Activated T-cell treated with anti-CD3 and anti-CD28 coated beads, Interleukin-2, amount 50 U/mL, for 1 hour (primary cell): ENCODE measurements at regions not wholly inside any gene's neighbourhood (a gene's known extent, or its start where the extent isn't known, plus 50 kb on each side); places are given as distances from the start of the nearest gene placed in this dataset.
"Not testable (repeated sequence)": the region's sequence is repeated elsewhere in the genome, so short reads cannot be mapped to it uniquely, and the experiment has no call there.

Experiments used
- DNase-seq: peaks from one replicate; pipeline ENCODE4 v3.0.0-alpha.2; 2020

DNA sequence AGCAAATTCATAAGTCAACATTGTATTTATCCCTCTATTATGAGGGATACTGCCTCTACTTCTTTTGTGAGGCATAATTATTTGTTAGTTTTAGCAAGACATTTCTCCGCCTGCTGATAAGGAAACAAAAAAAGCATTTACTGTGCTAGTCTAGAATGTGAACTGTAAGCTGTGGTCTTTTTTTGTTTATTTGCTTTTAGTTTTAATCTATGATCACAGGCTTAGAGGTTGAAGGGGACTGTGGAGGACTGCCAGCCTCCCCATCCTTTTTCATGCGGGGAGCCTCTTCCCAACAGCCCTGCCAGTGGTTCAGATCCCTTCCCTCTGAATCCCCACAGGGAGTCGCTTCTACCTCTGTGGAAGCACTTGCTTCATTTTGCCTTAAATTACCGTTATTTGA, 331.0 kb upstream of the ROPN1 start:
- DNase-seq, result no peak

DNA sequence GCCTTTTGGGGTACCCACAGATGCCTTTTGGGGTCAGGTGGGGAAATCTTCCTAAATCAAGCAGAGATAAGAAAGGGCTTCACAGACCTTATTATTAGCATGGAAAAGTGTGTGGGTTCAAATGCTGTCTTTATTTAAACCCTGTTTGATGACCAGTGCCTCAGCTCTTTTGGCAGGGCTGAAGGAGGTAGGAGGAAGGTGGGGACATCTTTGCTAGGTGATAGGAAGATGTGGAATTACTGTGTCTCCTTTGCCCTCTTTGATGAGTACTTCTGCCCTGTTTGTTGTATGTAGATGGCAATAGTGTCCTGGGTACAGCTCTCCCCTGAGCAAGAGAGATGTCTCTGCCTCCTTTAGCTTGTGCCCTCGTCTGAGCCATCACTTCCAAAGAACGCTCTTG, 333.3 kb upstream of the ROPN1 start:
- no peak for DNase-seq

DNA sequence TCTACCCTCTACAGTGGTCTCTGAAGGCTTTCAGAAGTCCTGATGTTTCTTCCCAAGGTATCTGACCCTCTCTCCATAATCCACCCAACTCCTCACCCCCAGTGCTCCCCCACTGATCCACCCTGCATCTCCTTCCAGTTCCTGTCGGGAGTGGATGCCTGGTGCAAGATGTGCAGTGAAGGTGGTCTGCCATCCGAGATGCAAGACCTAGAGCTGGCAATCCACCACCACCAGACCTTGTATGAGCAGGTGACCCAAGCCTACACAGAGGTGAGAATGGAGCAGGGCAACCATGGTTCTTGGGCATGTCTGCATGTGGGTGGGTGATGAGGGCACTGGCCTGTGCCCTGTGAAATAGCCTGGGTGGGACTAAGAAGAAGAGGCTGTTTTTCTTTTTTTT, 337.8 kb upstream of the ROPN1 start:
- DNase-seq, result no peak

DNA sequence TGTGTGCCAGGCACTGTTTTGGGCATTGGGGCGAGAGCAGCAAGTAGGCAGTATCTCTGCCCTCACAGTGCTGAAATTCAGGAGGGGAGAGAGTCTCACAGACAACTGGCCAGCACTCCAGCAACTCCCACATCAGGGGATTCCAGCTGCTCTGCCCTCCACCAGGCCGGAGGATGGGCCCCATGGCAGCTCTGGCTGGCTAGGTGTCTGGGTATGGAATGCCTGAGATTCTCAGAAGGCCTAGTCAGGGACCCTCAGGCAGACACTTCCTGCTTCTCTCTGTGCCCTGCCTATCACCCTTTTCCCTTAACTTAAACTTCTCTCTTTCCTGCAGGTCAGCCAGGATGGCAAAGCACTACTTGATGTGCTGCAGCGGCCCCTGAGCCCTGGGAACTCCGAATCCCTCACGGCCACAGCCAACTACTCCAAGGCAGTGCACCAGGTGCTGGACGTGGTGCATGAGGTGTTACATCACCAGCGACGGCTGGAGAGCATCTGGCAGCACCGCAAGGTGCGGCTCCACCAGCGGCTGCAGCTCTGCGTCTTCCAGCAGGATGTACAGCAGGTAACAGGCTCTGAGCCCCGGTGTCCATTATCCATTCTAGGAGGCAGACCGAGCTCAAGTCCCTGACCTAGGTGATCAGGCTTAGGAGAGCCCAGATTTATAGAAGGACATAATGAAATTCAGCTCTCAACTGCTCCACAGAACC, 342.2 kb upstream of the ROPN1 start:
- DNase-seq, result no peak

DNA sequence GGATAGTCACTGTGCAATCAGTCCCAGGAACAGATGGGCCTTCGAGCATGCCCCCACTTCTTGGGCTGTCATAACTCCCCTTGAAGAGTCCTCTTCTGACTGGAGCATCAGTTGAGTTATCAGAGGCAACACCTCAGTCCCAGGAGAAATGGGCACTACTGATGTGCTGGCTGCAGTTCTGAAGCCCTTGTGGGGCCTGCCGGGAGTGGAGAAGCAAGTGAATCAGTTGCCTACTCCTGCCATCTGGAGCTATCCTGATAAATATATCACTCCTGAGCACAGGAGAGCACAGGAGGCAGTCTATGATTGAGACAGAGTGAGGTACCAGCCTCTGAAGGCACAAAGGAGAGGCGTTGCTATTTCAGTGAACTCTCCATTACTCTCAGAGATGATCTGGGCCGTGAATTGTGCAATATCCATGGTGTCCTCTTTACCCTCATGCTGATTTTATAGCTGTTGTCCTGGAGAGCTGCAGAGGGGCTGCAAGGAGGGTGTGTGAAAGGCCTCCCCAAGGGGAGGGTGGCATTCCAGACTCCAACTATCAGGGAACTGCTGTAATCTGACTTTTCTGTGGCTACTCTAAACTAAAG, 344.2 kb upstream of the ROPN1 start:
- no peak for DNase-seq

DNA sequence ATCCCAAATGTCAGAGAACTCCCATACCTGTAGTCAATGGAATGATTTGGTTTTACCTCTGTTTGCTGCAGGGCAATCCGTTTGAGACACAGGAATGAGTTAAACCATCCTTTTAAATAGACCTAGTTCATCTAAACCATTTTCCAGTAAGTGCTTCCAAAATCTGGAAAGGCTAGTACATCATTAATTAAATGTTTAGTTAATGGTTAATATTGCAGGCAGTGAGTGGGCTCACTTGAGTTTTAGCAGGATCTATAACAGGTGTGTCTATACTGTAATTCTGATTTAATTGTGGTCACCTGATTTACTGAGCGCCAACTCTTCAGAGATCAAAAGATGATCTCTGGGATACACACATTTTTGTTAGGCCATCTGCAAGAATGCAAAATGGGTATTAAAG, 353.9 kb upstream of the ROPN1 start:
- no peak for DNase-seq

DNA sequence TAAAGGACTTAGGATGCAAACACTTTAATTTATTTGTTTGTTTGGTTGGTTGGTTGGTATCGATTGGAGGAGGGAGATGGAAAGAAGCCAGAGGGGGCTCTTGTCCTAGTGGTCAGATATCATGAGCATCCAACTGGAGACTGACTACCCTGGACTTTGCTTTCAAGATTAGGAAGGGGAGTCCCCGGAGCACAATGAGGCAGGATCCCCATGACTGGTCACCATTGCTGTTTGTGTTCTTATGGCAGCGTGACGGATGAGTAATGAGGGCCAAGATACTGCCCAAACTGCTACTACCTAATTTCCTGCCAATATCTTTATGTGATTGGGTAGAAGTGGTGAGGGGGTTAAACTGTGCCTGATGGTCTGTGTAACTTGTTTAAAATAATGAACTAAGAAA, 354.6 kb upstream of the ROPN1 start:
- no peak for DNase-seq

DNA sequence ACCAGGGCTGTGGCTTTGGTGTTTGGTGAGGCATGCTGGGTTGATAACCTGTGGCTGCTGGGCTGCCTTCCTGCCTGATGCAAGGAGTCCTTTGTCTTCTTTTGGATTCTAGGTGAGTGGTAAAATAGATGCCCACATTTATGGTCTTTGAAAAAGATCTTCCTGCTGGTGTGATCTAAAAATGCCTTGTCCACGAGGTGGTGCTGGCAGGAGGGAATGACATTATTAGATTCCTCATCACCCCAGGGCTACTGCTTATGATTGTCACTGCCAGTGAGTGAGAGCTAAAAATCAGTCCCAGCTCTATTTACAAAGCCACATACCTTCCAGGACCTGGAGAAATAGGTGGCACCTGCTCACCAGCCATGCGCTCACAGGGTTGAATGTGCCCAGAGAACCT, 355.5 kb upstream of the ROPN1 start:
- no peak for DNase-seq

DNA sequence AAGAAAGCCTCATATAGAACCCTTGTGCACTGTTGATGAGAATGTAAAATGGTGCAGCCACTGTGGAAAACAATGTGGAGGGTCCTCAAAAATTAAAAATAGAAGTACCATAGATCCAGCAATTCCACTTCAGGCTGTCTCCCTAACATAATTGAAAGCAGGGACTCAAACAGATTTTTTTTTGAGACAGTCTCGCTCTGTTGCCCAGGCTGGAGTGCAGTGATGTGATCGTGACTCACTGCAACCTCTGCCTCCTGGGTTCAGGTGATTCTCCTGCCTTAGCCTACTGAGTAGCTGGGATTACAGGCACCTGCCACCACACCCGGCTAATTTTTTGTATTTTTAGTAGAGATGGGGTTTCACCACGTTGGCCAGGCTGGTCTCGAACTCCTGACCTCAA, 356.6 kb upstream of the ROPN1 start:
- not testable (repeated sequence) for DNase-seq

DNA sequence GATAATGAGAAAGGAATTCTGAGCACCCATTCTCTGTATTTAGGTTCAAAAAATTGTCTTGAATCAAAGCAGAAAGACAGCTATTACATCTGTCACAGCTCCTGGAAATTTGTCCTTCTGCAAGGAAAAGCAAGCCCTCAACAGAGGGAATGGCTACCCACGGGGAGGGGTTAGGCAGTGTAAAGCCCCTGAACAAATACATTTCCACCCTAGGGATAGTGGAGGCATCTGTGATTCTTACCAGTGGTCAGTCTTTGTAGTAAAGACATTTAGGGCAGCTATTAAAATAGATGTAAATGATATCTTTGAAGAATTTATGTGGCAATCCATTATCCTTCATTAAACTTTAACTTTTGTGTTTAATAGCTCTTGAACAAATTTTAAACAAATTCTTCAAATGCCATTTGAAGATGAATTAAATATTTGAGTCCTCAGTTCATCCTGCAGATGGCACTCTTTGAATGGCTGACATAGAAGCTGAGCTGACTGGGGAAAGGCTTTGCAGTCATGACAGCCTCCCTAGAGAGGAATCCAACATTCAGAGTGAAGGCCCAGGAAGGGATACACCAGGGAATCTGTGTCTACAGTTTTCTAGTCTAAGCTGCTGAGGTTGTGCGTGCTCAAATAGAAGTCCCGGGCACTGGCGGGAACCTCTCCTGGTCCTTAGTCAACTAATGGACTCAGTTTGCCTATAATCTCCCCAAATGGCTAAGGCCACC, 359.7 kb upstream of the ROPN1 start:
- no peak for DNase-seq

DNA sequence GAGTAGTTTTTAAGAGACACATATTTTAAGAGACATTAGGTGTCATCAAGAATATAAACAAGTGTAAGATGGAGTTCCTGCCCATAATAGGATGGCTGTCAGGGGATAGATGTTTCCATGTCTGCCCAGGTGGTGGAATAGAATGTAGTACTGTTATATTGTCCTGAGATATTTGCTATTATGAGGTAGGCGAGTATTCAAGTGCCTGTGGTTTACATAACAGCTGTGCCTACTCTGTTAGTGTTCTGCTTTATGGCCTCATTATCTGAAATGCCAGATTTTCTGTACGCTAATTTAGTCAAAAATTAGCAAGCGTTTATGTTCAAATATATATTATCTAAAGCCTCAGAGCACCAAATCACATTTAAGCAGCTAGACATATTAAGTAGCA, 360.2 kb upstream of the ROPN1 start:
- no peak for DNase-seq

DNA sequence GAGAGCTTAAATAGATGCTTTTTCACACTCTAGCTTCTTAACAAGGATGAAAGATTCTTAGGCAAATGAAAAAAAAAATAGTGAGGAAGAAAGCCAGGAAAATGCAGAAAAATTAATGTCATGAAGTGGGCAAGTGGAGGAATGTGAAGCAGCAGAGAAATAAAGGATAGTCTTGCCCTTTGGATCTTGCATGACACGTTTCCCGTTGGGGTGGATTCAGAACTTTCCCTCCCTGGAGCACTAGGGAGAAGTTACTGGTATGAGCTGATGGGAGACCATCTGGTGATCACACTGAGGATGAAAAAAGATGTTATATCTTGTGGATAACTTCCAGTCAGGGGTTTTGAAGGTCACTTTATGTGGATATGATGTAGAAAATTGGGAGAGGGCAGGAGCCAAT, 361.8 kb upstream of the ROPN1 start:
- DNase-seq, result no peak

DNA sequence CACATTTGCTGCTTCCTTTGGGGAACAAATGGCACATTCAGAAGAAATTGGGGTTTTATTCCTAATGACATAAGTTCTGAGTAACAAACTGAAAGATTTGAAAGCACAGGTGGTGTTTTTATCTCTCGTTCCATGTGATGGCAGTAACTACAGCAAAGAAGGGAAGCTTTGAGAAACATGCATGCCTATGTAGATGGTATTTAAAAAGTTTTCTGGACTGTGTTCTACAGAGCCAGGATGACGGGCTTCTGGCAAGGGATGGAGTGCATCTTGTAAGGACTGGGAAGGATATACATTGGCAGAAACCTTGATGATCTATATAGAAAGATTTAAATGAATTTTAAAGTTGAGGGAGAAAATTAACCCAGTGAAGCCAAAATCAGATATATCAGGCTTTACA, 362.2 kb upstream of the ROPN1 start:
- DNase-seq, result no peak

DNA sequence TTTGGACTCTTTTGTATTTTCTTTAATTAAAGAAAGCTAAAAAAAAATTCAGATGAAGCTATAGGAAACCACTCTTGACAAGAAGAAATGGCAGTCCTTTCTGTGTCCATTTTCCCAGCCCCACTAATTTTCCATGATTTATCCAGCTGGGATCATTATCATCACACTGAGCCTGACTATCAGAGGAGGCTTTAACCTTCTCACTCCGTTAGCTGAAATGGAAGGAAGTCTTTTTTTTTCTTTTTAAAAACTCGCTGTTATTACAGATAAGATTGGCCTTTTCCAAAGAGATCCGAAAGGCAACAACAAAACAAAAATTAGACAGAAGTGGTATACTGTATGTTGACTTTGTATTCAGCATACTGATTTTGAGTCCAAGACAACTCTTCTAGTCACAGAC, 366.2 kb upstream of the ROPN1 start:
- DNase-seq, result no peak

DNA sequence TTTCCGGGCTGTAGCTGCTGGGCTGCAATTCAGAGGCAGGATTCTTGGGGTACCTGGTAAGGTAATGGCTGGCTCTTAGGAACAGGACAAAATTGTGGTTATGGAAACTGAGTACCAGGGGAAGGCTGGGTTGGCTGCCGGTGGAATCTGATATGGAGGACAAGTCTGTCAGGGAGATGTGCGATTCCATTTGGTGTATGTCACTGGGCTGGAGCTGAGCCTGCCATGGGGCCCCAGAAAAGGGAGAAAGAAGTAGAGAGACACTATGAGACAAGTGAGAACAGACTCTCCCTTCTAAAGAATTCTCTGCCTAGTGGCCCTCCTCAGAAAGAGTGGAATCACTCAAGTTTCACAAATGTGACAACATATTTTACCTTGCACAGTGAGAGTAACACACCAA, 368.2 kb upstream of the ROPN1 start:
- DNase-seq, result no peak

DNA sequence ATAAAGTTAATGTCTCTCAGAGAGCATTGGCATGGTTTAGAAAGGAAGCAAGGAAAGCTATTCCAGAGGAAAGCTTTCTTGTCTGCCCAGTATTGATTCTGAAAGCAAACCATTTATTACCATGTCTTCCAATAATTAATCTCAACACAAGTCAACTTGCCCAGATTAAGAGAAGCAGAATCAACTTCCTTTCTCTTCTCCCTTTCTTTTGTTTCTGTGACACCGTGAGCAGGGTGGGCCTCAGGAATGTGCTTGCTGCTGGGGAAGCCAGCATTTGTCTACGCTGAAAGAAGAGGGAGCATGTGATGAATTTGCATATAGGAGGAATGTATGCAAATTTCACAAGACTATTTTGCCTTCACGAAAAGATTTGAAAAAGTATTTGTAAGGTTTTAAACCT, 368.6 kb upstream of the ROPN1 start:
- DNase-seq, result no peak

DNA sequence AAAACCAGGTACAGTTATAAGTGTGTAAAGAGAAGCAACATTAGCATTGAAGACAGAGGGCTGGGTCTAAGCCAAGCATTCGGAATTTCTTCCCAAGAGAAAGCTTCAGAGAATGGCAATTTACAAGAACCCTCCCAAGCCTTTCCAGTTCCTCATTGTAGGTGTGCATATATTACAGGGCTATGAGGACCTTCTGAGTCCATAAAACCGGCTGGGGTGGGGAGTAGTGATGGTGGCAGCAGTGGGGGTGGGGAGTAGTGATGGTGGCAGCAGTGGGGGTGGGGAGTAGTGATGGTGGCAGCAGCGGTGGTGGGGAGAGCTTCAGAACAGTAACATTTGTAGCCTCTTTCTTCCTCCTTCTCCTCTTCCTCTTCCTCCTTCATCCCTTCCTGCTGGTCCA, 368.7 kb upstream of the UMPS start:
- DNase-seq, result no peak

DNA sequence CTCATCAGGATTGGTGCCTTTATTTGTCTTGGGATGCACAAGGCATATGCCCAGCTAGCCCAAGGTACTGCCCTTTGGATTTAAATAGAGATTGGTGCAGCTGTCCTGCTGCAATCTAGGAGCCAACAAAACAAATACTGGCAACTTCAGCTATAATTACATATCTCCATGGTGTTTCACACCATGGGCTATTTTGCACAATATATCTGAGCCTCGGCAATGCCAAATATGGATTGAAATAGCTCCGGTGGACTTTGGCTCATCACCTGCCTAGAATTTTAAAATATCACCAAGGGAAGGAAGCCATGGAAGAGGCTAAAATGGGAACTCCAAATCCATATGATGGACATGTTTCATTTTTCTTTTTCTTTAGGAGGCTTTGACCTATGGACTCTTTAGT, 367.8 kb upstream of the UMPS start:
- no peak for DNase-seq

DNA sequence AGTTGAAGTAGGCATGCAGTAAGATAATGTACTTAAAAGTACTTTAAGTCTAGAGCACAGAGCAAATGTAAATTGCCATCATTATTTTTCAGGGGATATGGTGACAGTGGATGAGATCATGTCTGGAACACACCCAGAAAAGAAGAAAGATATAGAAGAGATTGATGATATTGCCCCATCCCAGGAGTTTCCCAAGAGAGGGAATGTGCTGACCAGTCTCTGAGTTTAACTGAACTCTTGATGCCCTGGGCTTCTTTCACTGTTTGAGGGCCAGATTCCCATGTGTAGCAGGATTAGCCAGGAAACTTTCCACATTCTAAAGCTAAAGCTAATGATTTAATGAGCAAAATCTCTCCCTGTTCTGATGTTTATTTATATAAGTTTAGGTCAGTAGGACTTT, 366.8 kb upstream of the UMPS start:
- DNase-seq, result no peak

DNA sequence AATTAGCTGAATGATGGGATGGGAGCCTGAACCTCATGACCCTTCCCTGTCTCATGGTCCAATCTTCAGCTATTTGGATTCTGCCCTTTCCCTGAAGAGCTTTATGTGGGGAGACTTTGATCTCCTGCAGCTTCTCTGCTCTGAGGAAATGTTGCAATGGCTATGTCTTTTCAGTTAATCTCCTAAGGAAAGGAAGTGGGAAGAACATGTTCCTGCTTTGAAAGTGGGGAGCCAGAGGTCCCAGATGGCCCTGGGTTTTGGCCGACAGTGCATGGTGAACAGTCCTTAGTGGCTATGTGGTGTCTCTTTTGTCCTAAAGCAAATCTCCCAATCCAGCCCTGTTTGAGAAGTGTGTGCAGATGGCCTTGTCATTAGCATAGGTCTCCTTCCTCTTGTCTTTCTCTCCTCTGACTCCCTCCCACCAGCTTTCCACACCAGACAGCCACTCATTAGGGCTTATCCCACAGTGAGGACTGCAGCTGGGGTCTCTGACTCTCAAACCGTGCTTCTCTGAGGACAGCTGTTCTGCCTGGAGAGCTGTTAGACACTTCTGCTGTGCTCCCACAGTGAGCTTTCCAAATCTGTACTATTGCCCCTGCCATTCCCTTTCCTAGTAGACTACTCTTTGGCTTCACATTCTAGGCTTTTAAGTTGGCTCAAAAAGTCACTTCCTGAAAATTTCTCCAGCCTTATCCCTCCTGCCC, 365.8 kb upstream of the UMPS start:
- no peak for DNase-seq

DNA sequence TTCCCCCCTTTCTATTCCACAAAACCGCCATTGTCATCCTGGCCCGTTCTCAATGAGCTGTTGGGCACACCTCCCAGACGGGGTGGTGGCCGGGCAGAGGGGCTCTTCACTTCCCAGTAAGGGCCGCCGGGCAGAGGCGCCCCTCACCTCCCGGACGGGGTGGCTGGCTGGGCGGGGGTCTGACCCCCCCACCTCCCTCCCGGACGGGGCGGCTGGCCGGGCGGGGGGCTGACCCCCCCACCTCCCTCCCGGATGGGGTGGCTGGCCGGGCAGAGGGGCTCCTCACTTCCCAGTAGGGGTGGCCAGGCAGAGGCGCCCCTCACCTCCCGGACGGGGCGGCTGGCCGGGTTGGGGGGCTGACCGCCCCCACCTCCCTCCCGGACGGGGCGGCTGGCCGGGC, 363.6 kb upstream of the UMPS start:
- DNase-seq, result not testable (repeated sequence)

DNA sequence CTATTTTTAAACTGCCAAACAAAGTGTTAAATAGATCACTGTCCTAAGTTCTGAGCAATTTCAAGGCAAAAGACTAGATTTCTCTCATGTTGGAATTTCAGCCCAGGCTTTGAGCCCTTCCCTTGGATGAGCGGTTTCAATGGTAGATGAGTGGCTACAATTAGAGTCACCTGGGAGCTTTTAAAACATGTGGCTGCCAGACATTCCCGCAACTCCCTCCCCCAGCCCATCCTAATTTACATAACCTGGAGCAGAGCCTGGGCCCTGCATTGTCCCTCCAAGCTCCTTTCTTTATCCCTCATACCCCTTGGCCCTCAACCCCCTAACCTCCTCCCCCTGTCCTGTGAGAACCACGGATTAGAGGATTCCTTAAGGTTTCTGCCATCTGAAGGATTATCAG, 357.5 kb upstream of the UMPS start:
- no peak for DNase-seq

DNA sequence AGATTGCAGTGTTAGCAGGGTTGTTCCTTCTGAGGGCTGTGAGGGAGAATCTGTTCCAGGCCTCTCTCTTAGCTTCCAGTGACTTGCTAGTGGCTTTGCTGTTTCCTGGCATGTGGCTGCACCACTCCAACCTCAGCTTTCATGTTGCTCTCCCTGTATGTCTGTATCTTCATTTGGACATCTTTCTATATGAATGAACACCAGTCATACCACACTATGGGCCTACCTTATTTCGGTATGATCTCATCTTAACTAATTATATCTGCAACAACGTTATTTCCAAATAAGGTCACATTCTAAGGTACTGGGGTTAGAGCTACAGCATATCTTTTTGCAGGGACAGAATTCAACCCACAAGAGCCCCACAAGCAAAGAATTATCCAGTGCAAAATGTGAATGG, 356.7 kb upstream of the UMPS start:
- DNase-seq, result no peak

DNA sequence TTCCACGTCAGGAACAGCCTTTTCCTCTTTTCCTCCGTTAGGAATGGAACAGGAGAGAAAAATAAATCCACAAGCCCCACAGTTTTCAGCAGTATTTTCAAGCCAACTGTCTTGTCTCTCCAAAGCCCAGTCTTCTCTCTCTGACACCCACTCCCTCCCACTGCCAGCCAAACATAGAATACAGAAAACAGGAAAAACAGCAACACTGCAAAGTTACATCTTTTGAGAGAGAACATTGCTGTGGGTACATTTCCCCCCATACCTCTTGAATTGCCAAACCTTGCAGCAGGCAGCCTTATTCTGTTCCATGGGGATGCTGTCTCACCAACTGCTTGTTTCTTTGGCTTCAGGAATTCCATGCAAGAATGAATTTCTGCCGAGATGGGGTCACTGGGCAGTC, 355.7 kb upstream of the UMPS start:
- DNase-seq, result no peak
